ENCODE measurements at regions not wholly inside any gene's neighbourhood (a gene's known extent, or its start where the extent isn't known, plus 50 kb on each side); places are given as distances from the start of the nearest gene placed in this dataset.
A peak's percentile ranks its signal among the peaks of the same experiment; 100 is the strongest.

DNA sequence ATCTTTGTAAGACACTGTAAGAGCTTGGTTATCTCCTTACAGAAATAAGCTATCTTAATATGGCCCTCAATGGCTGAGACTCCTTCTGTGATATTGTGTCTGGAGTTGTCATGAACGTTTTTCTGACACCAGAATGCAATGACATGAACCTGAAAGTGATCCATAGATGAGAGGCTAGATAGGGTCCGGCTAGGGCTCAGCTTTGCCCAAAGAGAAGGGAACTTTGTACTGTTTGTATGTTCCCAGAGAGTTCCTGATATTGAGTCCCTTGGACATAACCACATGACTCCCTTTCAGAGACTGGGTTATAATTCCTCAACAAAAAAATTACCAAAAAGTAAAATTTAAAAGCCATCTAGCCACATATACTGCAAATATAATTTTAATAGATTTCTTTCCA lies 575.8 kb upstream of the CLINT1 start:
- FAIRE-seq (no peak), DNase-seq (ENCODE audit: low read depth, low spot score) (no peak)
- TF ChIP-seq, protein P1, sequence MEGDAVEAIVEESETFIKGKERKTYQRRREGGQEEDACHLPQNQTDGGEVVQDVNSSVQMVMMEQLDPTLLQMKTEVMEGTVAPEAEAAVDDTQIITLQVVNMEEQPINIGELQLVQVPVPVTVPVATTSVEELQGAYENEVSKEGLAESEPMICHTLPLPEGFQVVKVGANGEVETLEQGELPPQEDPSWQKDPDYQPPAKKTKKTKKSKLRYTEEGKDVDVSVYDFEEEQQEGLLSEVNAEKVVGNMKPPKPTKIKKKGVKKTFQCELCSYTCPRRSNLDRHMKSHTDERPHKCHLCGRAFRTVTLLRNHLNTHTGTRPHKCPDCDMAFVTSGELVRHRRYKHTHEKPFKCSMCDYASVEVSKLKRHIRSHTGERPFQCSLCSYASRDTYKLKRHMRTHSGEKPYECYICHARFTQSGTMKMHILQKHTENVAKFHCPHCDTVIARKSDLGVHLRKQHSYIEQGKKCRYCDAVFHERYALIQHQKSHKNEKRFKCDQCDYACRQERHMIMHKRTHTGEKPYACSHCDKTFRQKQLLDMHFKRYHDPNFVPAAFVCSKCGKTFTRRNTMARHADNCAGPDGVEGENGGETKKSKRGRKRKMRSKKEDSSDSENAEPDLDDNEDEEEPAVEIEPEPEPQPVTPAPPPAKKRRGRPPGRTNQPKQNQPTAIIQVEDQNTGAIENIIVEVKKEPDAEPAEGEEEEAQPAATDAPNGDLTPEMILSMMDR (optimal IDR thresholded peaks at IDR 0.05 in 1 of 3, IDR thresholded peaks at IDR 0.05 in 1 of 3, conservative IDR thresholded peaks at IDR 0.05 in 1 of 3; ENCODE audit: extremely low read depth in 1 of 3, insufficient read depth in 2 of 3, low read length in 3 of 3), result no peak
- TF ChIP-seq EZH2 (IDR thresholded peaks at IDR 0.05; ENCODE audit: low read length), result no peak
- Histone ChIP-seq H3K79me2 (ENCODE audit: control insufficient read depth, insufficient read depth, low read length) (no peaks in the 10 kb centered on the region), H3K9ac (ENCODE audit: control insufficient read depth, extremely low read depth, insufficient read depth, low read length) (no peak overlapping the region), H3K4me2 (ENCODE audit: control insufficient read depth, extremely low read depth, insufficient read depth, low read depth, low read length) (no peak overlapping the region), H3K9me1 (ENCODE audit: control insufficient read depth, extremely low read depth, insufficient read depth, low read length) (no peaks in the 10 kb centered on the region), H3K27ac (ENCODE audit: control insufficient read depth, insufficient read depth, low read length) (no peak overlapping the region), H3K36me3 (ENCODE audit: control insufficient read depth in 2 of 2, extremely low read depth in 1 of 2, insufficient read depth in 2 of 2, low read length in 2 of 2) (no peaks in the 10 kb centered on the region), H3K27me3 (ENCODE audit: control insufficient read depth, extremely low read depth, insufficient read depth, low read length) (no peaks in the 10 kb centered on the region), H4K20me1 (ENCODE audit: control insufficient read depth, extremely low read depth, insufficient read depth, low read length) (no peaks in the 10 kb centered on the region), H3K9me3 (ENCODE audit: control insufficient read depth, low read depth, low read length) (no peaks in the 10 kb centered on the region), H3K4me1 (ENCODE audit: control insufficient read depth, extremely low read depth, insufficient read depth, low read length) (peaks cover 17% of the 10 kb centered on the region), H3K4me3 (ENCODE audit: control insufficient read depth in 2 of 3, extremely low read depth in 1 of 3, insufficient read depth in 2 of 3, low read depth in 1 of 3, low read length in 3 of 3) (no peak overlapping the region), H2AFZ (ENCODE audit: control insufficient read depth, low read length) (peak overlapping the region; percentile 23)
- dilution Hi-C loops (cut with MboI; ENCODE audit: extremely low pct_ligation_motif_present, low sequenced_read_pairs), result no loop called here

DNA sequence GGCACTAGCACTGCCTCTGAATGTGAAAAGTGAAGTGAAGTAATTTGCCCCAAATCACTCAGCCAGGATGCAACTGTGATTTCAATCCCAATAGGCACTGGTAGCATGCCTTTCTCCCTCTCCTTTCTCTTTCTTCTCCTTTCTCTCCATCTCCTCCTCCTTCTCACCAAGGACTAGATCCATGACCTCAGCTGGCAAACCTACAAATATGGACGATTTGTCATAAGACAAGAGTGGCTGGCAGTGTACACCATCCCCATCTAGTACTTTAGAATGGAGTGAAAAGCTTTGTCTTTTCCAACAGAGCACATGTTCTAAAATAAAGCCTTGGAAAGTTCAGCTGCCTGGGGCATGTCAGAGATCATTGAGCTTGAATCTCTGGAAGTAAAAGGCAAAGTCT lies 574.7 kb upstream of the CLINT1 start:
- H3K36me3 ChIP-seq (ENCODE audit: control insufficient read depth in 2 of 2, extremely low read depth in 1 of 2, insufficient read depth in 2 of 2, low read length in 2 of 2), result no peaks in the 10 kb centered on the region
- H2AFZ ChIP-seq (ENCODE audit: control insufficient read depth, low read length), result no peak overlapping the region
- dilution Hi-C loops (cut with MboI; ENCODE audit: extremely low pct_ligation_motif_present, low sequenced_read_pairs), result no loop called here
- no peak overlapping the region for H3K9ac ChIP-seq (ENCODE audit: control insufficient read depth, extremely low read depth, insufficient read depth, low read length)
- H3K79me2 ChIP-seq (ENCODE audit: control insufficient read depth, insufficient read depth, low read length), result no peaks in the 10 kb centered on the region
- no peaks in the 10 kb centered on the region for H3K9me3 ChIP-seq (ENCODE audit: control insufficient read depth, low read depth, low read length)
- TF ChIP-seq, protein P1 (optimal IDR thresholded peaks at IDR 0.05 in 1 of 3, IDR thresholded peaks at IDR 0.05 in 1 of 3, conservative IDR thresholded peaks at IDR 0.05 in 1 of 3; ENCODE audit: extremely low read depth in 1 of 3, insufficient read depth in 2 of 3, low read length in 3 of 3), result no peak
- TF ChIP-seq EZH2 (IDR thresholded peaks at IDR 0.05; ENCODE audit: low read length), result no peak
- H3K4me2 ChIP-seq (ENCODE audit: control insufficient read depth, extremely low read depth, insufficient read depth, low read depth, low read length), result no peak overlapping the region
- no peak for DNase-seq (ENCODE audit: low read depth, low spot score)
- no peaks in the 10 kb centered on the region for H3K27me3 ChIP-seq (ENCODE audit: control insufficient read depth, extremely low read depth, insufficient read depth, low read length)
- no peak overlapping the region for H3K27ac ChIP-seq (ENCODE audit: control insufficient read depth, insufficient read depth, low read length)
- H4K20me1 ChIP-seq (ENCODE audit: control insufficient read depth, extremely low read depth, insufficient read depth, low read length), result no peaks in the 10 kb centered on the region
- FAIRE-seq, result no peak
- no peaks in the 10 kb centered on the region for H3K9me1 ChIP-seq (ENCODE audit: control insufficient read depth, extremely low read depth, insufficient read depth, low read length)
- H3K4me1 ChIP-seq (ENCODE audit: control insufficient read depth, extremely low read depth, insufficient read depth, low read length), result peaks cover 23% of the 10 kb centered on the region
- H3K4me3 ChIP-seq (ENCODE audit: control insufficient read depth in 2 of 3, extremely low read depth in 1 of 3, insufficient read depth in 2 of 3, low read depth in 1 of 3, low read length in 3 of 3), result no peak overlapping the region

Measured in keratinocyte (primary cell).